ENCODE measurements at regions not wholly inside any gene's neighbourhood (a gene's known extent, or its start where the extent isn't known, plus 50 kb on each side); places are given as distances from the start of the nearest gene placed in this dataset.

GRCh38 chr5:20500546-20500945 lies 512.5 kb upstream of the CDH18 start:
- TF ChIP-seq POLR2AphosphoS5 (IDR thresholded peaks at IDR 0.05): no peak
- TF ChIP-seq, protein P1, sequence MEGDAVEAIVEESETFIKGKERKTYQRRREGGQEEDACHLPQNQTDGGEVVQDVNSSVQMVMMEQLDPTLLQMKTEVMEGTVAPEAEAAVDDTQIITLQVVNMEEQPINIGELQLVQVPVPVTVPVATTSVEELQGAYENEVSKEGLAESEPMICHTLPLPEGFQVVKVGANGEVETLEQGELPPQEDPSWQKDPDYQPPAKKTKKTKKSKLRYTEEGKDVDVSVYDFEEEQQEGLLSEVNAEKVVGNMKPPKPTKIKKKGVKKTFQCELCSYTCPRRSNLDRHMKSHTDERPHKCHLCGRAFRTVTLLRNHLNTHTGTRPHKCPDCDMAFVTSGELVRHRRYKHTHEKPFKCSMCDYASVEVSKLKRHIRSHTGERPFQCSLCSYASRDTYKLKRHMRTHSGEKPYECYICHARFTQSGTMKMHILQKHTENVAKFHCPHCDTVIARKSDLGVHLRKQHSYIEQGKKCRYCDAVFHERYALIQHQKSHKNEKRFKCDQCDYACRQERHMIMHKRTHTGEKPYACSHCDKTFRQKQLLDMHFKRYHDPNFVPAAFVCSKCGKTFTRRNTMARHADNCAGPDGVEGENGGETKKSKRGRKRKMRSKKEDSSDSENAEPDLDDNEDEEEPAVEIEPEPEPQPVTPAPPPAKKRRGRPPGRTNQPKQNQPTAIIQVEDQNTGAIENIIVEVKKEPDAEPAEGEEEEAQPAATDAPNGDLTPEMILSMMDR (IDR thresholded peaks at IDR 0.05): no peak

All from transverse colon (tissue), 4 donors.